H9 (cell line): ENCODE measurements at regions not wholly inside any gene's neighbourhood (a gene's known extent, or its start where the extent isn't known, plus 50 kb on each side); places are given as distances from the start of the nearest gene placed in this dataset.

ENCODE experiments used
- DNase-seq: peaks from one replicate; pipeline ENCODE4 v3.0.0-alpha.2; 2017
- H2AFZ ChIP-seq: one replicate; pipeline ENCODE4 v1.6.1; 2013; ENCODE audit warnings: mild to moderate bottlenecking, low read length, control low read depth, moderate library complexity
- H2AK5ac ChIP-seq: 2 replicates; pipeline ENCODE4 v1.6.1; 2013; ENCODE audit warnings: low read length, control low read depth, mixed read lengths; ENCODE audit not compliant: insufficient read length
- H2BK120ac ChIP-seq: one replicate; pipeline ENCODE4 v1.6.1; 2013; ENCODE audit warnings: low read depth, mild to moderate bottlenecking, low read length, control low read depth, inconsistent platforms; ENCODE audit not compliant: poor library complexity, severe bottlenecking
- H2BK12ac ChIP-seq: 2 replicates; pipeline ENCODE4 v1.6.1; 2013; ENCODE audit warnings: low read length, control low read depth, mixed read lengths, low read depth; ENCODE audit not compliant: insufficient read length
- H2BK15ac ChIP-seq: 2 replicates; pipeline ENCODE4 v1.6.1; 2013; ENCODE audit warnings: low read depth, low read length, control low read depth
- H2BK20ac ChIP-seq: one replicate; pipeline ENCODE4 v1.6.1; 2013; ENCODE audit warnings: low read depth, mild to moderate bottlenecking, low read length, control low read depth, inconsistent platforms; ENCODE audit not compliant: poor library complexity, severe bottlenecking
- H2BK5ac ChIP-seq: 2 replicates; pipeline ENCODE4 v1.6.1; 2013; ENCODE audit warnings: low read length, control low read depth, mixed read lengths; ENCODE audit not compliant: insufficient read length
- H3K14ac ChIP-seq: 2 replicates; pipeline ENCODE4 v1.6.1; 2013; ENCODE audit warnings: low read length, control low read depth; ENCODE audit not compliant: insufficient read depth
- H3K18ac ChIP-seq: 2 replicates; pipeline ENCODE4 v1.6.1; 2013; ENCODE audit warnings: low read depth, mild to moderate bottlenecking, mixed read lengths, low read length, control low read depth; ENCODE audit not compliant: insufficient read length
- H3K23ac ChIP-seq: 2 replicates; pipeline ENCODE4 v1.6.1; 2013; ENCODE audit warnings: low read length, control low read depth, mixed read lengths, low read depth; ENCODE audit not compliant: insufficient read length
- H3K23me2 ChIP-seq: 2 replicates; pipeline ENCODE4 v1.6.1; 2013; ENCODE audit warnings: low read depth, mild to moderate bottlenecking, mixed read lengths, low read length, control low read depth; ENCODE audit not compliant: insufficient read length, poor library complexity, severe bottlenecking
- H3K27ac ChIP-seq: 2 replicates; pipeline ENCODE4 v1.5.1; 2013; ENCODE audit warnings: low read length, control low read depth, mixed read lengths, low read depth; ENCODE audit not compliant: insufficient read length
- H3K27me3 ChIP-seq: 2 replicates; pipeline ENCODE4 v1.6.1; 2013; ENCODE audit warnings: low read length, control low read depth, inconsistent platforms; ENCODE audit not compliant: insufficient read depth
- H3K4ac ChIP-seq: 2 replicates; pipeline ENCODE4 v1.6.1; 2013; ENCODE audit warnings: low read depth, mild to moderate bottlenecking, control low read depth, inconsistent platforms, low read length, moderate library complexity
- H3K4me1 ChIP-seq: 2 replicates; pipeline ENCODE4 v1.6.1; 2013; ENCODE audit warnings: low read length, control low read depth, inconsistent platforms; ENCODE audit not compliant: insufficient read depth
- H3K4me2 ChIP-seq: 2 replicates; pipeline ENCODE4 v1.6.1; 2013; ENCODE audit warnings: low read length, control low read depth, mixed read lengths; ENCODE audit not compliant: insufficient read length, insufficient read depth
- H3K56ac ChIP-seq: 2 replicates; pipeline ENCODE4 v1.6.1; 2013; ENCODE audit warnings: low read depth, mild to moderate bottlenecking, mixed read lengths, low read length, control low read depth; ENCODE audit not compliant: insufficient read length
- H3K79me1 ChIP-seq: 2 replicates; pipeline ENCODE4 v1.6.1; 2013; ENCODE audit warnings: low read depth, mild to moderate bottlenecking, moderate library complexity, low read length, control low read depth, inconsistent platforms; ENCODE audit not compliant: insufficient read depth, poor library complexity, severe bottlenecking
- H3K79me2 ChIP-seq: 2 replicates; pipeline ENCODE4 v1.6.1; 2013; ENCODE audit warnings: low read length, control low read depth, inconsistent platforms; ENCODE audit not compliant: insufficient read depth
- H3K9ac ChIP-seq: 2 replicates; pipeline ENCODE4 v1.6.1; 2013; ENCODE audit warnings: low read length, control low read depth, mixed read lengths; ENCODE audit not compliant: insufficient read length; ENCODE audit errors: extremely low read depth
- H3K9me3 ChIP-seq: one replicate; pipeline ENCODE4 v1.6.1; 2013; ENCODE audit warnings: low read depth, low read length, inconsistent platforms; ENCODE audit not compliant: control insufficient read depth
- H3T11ph ChIP-seq: one replicate; pipeline ENCODE4 v1.6.1; 2013; ENCODE audit warnings: mild to moderate bottlenecking, low read length, control low read depth, inconsistent platforms
- H4K20me1 ChIP-seq: one replicate; pipeline ENCODE4 v1.6.1; 2013; ENCODE audit not compliant: control insufficient read depth, insufficient read length, insufficient read depth
- H4K5ac ChIP-seq: 2 replicates; pipeline ENCODE4 v1.6.1; 2013; ENCODE audit warnings: low read depth, mild to moderate bottlenecking, mixed read lengths, low read length, control low read depth; ENCODE audit not compliant: insufficient read length
- H4K8ac ChIP-seq: replicated peaks from 2 replicates; pipeline ENCODE4 v1.6.1; 2013; ENCODE audit warnings: low read length, control low read depth, mixed read lengths, low read depth; ENCODE audit not compliant: insufficient read length
- H4K91ac ChIP-seq: 2 replicates; pipeline ENCODE4 v1.6.1; 2013; ENCODE audit warnings: low read depth, mild to moderate bottlenecking, moderate library complexity, mixed read lengths, low read length, control low read depth; ENCODE audit not compliant: insufficient read length
- H3K27ac Mint-ChIP-seq, 3 experiments: 2 replicates in 2 of 3; 3 replicates in 1 of 3; pipeline ENCODE4 v1.8.0; 2020 to 2021; ENCODE audit warnings: mixed read lengths in 3 of 3, mild to moderate bottlenecking in 1 of 3, moderate library complexity in 1 of 3
- H3K27me3 Mint-ChIP-seq: 2 replicates; pipeline ENCODE4 v1.8.0; 2021; ENCODE audit warnings: low read depth, mild to moderate bottlenecking, moderate library complexity, mixed read lengths
- H3K36me3 Mint-ChIP-seq, 3 experiments: 2 replicates in 2 of 3; 3 replicates in 1 of 3; pipeline ENCODE4 v1.8.0; 2020 to 2021; ENCODE audit warnings: low read depth in 3 of 3, mixed read lengths in 3 of 3; ENCODE audit not compliant: insufficient read depth in 1 of 3
- H3K4me1 Mint-ChIP-seq, 2 experiments: 2 replicates each; pipeline ENCODE4 v1.8.0; 2020; ENCODE audit warnings: mixed read lengths in 2 of 2
- H3K4me3 Mint-ChIP-seq, 2 experiments: 2 replicates in 1 of 2; 3 replicates in 1 of 2; pipeline ENCODE4 v1.8.0; 2020 to 2021; ENCODE audit warnings: mild to moderate bottlenecking in 2 of 2, mixed read lengths in 2 of 2, moderate library complexity in 1 of 2
- H3K9me3 Mint-ChIP-seq, 2 experiments: 2 replicates in 1 of 2; 3 replicates in 1 of 2; pipeline ENCODE4 v1.8.0; 2020; ENCODE audit warnings: mild to moderate bottlenecking in 2 of 2, mixed read lengths in 2 of 2, moderate library complexity in 1 of 2
- WGBS: extraction: QIAGEN DNeasy Blood & Tissue Kit; methylation state at CpG from one replicate; pipeline ENCODE4 v1.1.7; 2013; ENCODE audit warnings: missing lambda C conversion rate, low lambda C conversion rate, mixed read lengths; ENCODE audit not compliant: insufficient read length; ENCODE audit errors: extremely low coverage; 5-methylcytosine and 5-hydroxymethylcytosine counted together
- TF ChIP-seq, protein P1 (sequence below): fragments of 200-600 bp; sonication (generic); conservative IDR thresholded peaks from 3 replicates; pipeline ENCODE4 v1.8.0; 2021; ENCODE audit warnings: antibody characterized with exemption, mild to moderate bottlenecking

GRCh38 chr5:153866176-153866575, 172.5 kb downstream of the FAM114A2 start:
- Mint-ChIP-seq H3K36me3 (peaks cover 0 to 5% (median 4%) of the 10 kb centered on the region in 3 experiments; a peak in 5 of 7 replicates), H3K27ac (no peak overlapping the region), H3K27me3 (peaks cover 11% of the 10 kb centered on the region; the same call in 1 of the 2 replicates), H3K9me3 (peaks cover 3 to 4% of the 10 kb centered on the region in 2 experiments; a peak in 4 of 5 replicates), H3K4me3 (no peak overlapping the region), H3K4me1 (peaks cover 6 to 15% of the 10 kb centered on the region in 2 experiments; a peak in 2 of 4 replicates)
- Histone ChIP-seq H3K23me2 (no peaks in the 10 kb centered on the region), H2BK15ac (no peak overlapping the region), H4K8ac (no peak overlapping the region), H3T11ph (no peak overlapping the region), H2AFZ (no peak overlapping the region), H3K14ac (no peak overlapping the region), H3K79me2 (no peaks in the 10 kb centered on the region), H3K23ac (no peak overlapping the region), H3K9me3 (no peaks in the 10 kb centered on the region), H2BK120ac (no peak overlapping the region), H3K79me1 (no peaks in the 10 kb centered on the region), H3K4me1 (no peaks in the 10 kb centered on the region), H3K27ac (no peak overlapping the region), H3K4ac (no peak overlapping the region), H2AK5ac (no peak overlapping the region), H3K4me2 (no peak overlapping the region), H2BK5ac (no peak overlapping the region), H4K5ac (no peak overlapping the region), H3K18ac (no peak overlapping the region), H4K91ac (no peak overlapping the region), H3K27me3 (no peaks in the 10 kb centered on the region), H3K9ac (no peak overlapping the region), H3K56ac (no peak overlapping the region), H2BK20ac (no peak overlapping the region), H4K20me1 (no peaks in the 10 kb centered on the region), H2BK12ac (no peak overlapping the region)
- DNase-seq = no peak
- TF ChIP-seq, protein P1, sequence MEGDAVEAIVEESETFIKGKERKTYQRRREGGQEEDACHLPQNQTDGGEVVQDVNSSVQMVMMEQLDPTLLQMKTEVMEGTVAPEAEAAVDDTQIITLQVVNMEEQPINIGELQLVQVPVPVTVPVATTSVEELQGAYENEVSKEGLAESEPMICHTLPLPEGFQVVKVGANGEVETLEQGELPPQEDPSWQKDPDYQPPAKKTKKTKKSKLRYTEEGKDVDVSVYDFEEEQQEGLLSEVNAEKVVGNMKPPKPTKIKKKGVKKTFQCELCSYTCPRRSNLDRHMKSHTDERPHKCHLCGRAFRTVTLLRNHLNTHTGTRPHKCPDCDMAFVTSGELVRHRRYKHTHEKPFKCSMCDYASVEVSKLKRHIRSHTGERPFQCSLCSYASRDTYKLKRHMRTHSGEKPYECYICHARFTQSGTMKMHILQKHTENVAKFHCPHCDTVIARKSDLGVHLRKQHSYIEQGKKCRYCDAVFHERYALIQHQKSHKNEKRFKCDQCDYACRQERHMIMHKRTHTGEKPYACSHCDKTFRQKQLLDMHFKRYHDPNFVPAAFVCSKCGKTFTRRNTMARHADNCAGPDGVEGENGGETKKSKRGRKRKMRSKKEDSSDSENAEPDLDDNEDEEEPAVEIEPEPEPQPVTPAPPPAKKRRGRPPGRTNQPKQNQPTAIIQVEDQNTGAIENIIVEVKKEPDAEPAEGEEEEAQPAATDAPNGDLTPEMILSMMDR = no peak
- no CpG with 5 or more reads among the region's 4 CpGs for WGBS
